ENCODE measurements at regions not wholly inside any gene's neighbourhood (a gene's known extent, or its start where the extent isn't known, plus 50 kb on each side); places are given as distances from the start of the nearest gene placed in this dataset.
"Not testable (repeated sequence)": the region's sequence is repeated elsewhere in the genome, so short reads cannot be mapped to it uniquely, and the experiment has no call there.

DNA sequence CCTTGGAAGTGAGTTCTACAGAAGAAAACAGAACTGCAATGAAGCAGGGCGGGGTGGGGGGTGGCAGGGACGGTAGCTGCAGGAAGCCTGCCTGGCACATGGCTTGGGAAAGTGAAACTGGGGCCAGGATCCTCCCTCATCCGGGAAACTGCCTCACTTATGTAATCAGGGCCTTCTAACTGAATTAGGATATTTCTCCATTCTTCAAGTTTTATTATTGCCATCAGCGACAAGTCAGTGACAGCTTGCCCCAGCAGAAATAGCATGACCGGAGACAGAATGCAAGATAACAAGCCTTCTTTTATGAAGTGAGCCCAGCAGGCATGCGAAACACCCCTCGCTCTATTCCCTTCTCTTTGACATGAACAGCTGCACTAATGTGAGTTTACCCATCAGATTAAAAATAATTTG lies 77.5 kb upstream of the CACUL1 start:
- Histone ChIP-seq H3K18ac (ENCODE audit: low read length) (no peak overlapping the region), H3K4ac (ENCODE audit: low read depth, low read length) (no peak overlapping the region), H3K4me2 (ENCODE audit: low read length) (no peak overlapping the region), H3K56ac (ENCODE audit: low read length) (no peak overlapping the region), H3K9ac (ENCODE audit: low read length) (no peak overlapping the region), H3K79me1 (ENCODE audit: low read length) (no peaks in the 10 kb centered on the region), H2AK5ac (ENCODE audit: low read length) (no peak overlapping the region), H3K4me1 (ENCODE audit: control insufficient read depth, low read depth, low read length) (no peaks in the 10 kb centered on the region), H3K23ac (ENCODE audit: low read length) (no peak overlapping the region), H3K4me3 (ENCODE audit: low read length) (no peak overlapping the region), H3K27me3 (ENCODE audit: insufficient read depth, low read length, poor library complexity) (no peaks in the 10 kb centered on the region), H3K79me2 (ENCODE audit: control insufficient read depth, insufficient read depth, low read length) (no peaks in the 10 kb centered on the region), H3K36me3 (ENCODE audit: control insufficient read depth, insufficient read depth, low read length) (no peaks in the 10 kb centered on the region), H4K8ac (ENCODE audit: low read depth, low read length) (no peak overlapping the region), H2BK5ac (ENCODE audit: low read length) (no peak overlapping the region), H3K27ac (ENCODE audit: low read depth, low read length) (no peak overlapping the region), H2BK120ac (ENCODE audit: low read depth, low read length) (no peak overlapping the region), H2BK15ac (replicated peaks; ENCODE audit: low read depth) (no peak overlapping the region), H4K5ac (ENCODE audit: low read length) (no peak overlapping the region)
- no peak for DNase-seq
- WGBS (ENCODE audit: extremely low coverage, insufficient coverage, low lambda C conversion rate) = no CpG with 5 or more reads among the region's 7 CpGs

DNA sequence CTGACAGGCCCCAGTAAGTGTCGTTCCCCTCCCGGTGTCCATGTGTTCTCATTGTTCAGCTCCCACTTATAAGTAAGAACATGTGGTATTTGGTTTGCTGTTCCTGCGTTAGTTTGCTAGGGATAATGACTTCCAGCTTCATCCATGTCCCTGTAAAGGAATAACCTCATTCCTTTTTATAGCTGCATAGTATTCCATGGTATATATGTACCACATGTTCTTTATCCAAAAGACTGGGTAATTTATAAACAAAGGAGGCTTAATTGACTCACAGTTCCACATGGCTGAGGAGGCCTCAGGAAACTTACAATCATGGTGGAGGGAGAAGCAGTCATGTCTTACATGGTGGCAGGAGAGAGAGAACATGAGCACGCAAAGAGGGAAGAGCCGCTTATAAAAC lies 79.6 kb upstream of the CACUL1 start:
- not testable (repeated sequence) for H3K23ac ChIP-seq (ENCODE audit: low read length); H3K4me1 ChIP-seq (ENCODE audit: control insufficient read depth, low read depth, low read length); H3K18ac ChIP-seq (ENCODE audit: low read length); H3K4me3 ChIP-seq (ENCODE audit: low read length); H3K79me2 ChIP-seq (ENCODE audit: control insufficient read depth, insufficient read depth, low read length); H2AK5ac ChIP-seq (ENCODE audit: low read length); H3K9ac ChIP-seq (ENCODE audit: low read length); H4K8ac ChIP-seq (ENCODE audit: low read depth, low read length); DNase-seq; H3K27ac ChIP-seq (ENCODE audit: low read depth, low read length); H3K36me3 ChIP-seq (ENCODE audit: control insufficient read depth, insufficient read depth, low read length); H2BK15ac ChIP-seq (replicated peaks; ENCODE audit: low read depth); H3K79me1 ChIP-seq (ENCODE audit: low read length); H3K4ac ChIP-seq (ENCODE audit: low read depth, low read length); H2BK5ac ChIP-seq (ENCODE audit: low read length); H3K56ac ChIP-seq (ENCODE audit: low read length); H2BK120ac ChIP-seq (ENCODE audit: low read depth, low read length); H3K27me3 ChIP-seq (ENCODE audit: insufficient read depth, low read length, poor library complexity); H3K4me2 ChIP-seq (ENCODE audit: low read length); H4K5ac ChIP-seq (ENCODE audit: low read length)
- no CpG with 5 or more reads among the region's 5 CpGs for WGBS (ENCODE audit: extremely low coverage, insufficient coverage, low lambda C conversion rate)

DNA sequence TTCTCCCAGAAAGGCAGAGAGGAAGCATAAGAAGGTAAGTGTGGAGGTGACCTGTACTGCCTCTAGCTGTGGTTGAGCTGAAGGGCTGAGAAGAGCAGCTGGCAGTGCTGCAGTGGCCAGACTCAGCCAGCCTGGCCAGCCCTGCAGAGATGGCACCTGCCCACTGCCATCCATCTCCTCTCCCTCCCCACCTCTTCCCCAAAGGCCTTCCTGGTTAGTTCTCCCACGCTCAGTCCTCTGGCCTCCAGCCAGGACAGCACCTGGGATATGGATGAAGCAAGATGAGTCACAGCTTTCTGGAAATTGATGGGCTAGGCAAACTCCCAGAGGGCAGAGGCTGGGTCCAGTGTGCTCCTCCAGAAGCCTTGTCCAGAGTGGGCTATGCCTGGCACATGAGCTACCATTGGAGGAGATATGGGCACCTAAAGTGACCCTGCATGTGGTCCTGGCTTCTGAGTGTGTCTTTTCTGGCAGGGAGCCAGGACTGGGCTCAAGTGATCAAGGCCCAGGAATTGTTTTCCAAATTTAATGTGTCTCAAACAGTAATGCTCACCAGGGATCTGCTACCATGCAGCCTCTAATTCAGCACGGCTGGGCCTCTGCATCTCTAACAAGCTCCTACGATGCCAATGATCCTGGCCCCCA lies 81.0 kb upstream of the CACUL1 start:
- Histone ChIP-seq H3K56ac (ENCODE audit: low read length) (no peak overlapping the region), H3K23ac (ENCODE audit: low read length) (no peak overlapping the region), H2BK15ac (replicated peaks; ENCODE audit: low read depth) (no peak overlapping the region), H3K18ac (ENCODE audit: low read length) (no peak overlapping the region), H3K79me2 (ENCODE audit: control insufficient read depth, insufficient read depth, low read length) (no peaks in the 10 kb centered on the region), H3K27me3 (ENCODE audit: insufficient read depth, low read length, poor library complexity) (no peaks in the 10 kb centered on the region), H2AK5ac (ENCODE audit: low read length) (no peak overlapping the region), H3K27ac (ENCODE audit: low read depth, low read length) (no peak overlapping the region), H3K4me3 (ENCODE audit: low read length) (no peak overlapping the region), H3K4me1 (ENCODE audit: control insufficient read depth, low read depth, low read length) (no peaks in the 10 kb centered on the region), H2BK120ac (ENCODE audit: low read depth, low read length) (no peak overlapping the region), H3K79me1 (ENCODE audit: low read length) (no peaks in the 10 kb centered on the region), H4K5ac (ENCODE audit: low read length) (no peak overlapping the region), H2BK5ac (ENCODE audit: low read length) (no peak overlapping the region), H3K4me2 (ENCODE audit: low read length) (no peak overlapping the region), H3K9ac (ENCODE audit: low read length) (no peak overlapping the region), H3K36me3 (ENCODE audit: control insufficient read depth, insufficient read depth, low read length) (no peaks in the 10 kb centered on the region), H3K4ac (ENCODE audit: low read depth, low read length) (no peak overlapping the region), H4K8ac (ENCODE audit: low read depth, low read length) (no peak overlapping the region)
- no CpG with 5 or more reads among the region's 3 CpGs for WGBS (ENCODE audit: extremely low coverage, insufficient coverage, low lambda C conversion rate)
- DNase-seq = no peak

DNA sequence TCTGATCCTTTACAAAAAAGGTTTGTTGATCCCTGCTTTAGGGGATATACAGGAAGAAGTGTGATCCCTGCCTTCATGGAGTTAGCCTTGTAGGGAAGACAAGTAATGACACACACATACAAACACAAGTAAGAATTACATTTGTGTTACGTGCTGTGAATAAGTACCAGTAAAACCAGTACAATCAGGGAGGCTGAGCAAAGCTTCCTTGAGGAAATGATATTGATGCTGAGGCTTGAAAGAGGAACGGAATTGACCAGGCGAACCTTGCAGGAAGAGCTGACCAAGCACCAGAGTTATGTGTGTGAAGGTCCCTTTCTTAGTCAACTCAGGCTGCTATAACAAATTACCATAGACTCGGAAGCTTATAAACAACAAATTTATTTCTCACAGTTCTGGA lies 83.6 kb upstream of the CACUL1 start:
- no peak overlapping the region for H3K27ac ChIP-seq (ENCODE audit: low read depth, low read length)
- H2BK15ac ChIP-seq (replicated peaks; ENCODE audit: low read depth) = no peak overlapping the region
- H3K4me3 ChIP-seq (ENCODE audit: low read length) = no peak overlapping the region
- no peaks in the 10 kb centered on the region for H3K79me1 ChIP-seq (ENCODE audit: low read length)
- H3K4me2 ChIP-seq (ENCODE audit: low read length) = no peak overlapping the region
- H3K79me2 ChIP-seq (ENCODE audit: control insufficient read depth, insufficient read depth, low read length) = no peaks in the 10 kb centered on the region
- H3K23ac ChIP-seq (ENCODE audit: low read length) = no peak overlapping the region
- H3K56ac ChIP-seq (ENCODE audit: low read length) = no peak overlapping the region
- H2BK120ac ChIP-seq (ENCODE audit: low read depth, low read length) = no peak overlapping the region
- no peak overlapping the region for H4K5ac ChIP-seq (ENCODE audit: low read length)
- no CpG with 5 or more reads among the region's 4 CpGs for WGBS (ENCODE audit: extremely low coverage, insufficient coverage, low lambda C conversion rate)
- no peak overlapping the region for H3K4ac ChIP-seq (ENCODE audit: low read depth, low read length)
- no peak overlapping the region for H3K9ac ChIP-seq (ENCODE audit: low read length)
- no peak overlapping the region for H3K18ac ChIP-seq (ENCODE audit: low read length)
- no peak overlapping the region for H4K8ac ChIP-seq (ENCODE audit: low read depth, low read length)
- no peaks in the 10 kb centered on the region for H3K36me3 ChIP-seq (ENCODE audit: control insufficient read depth, insufficient read depth, low read length)
- DNase-seq = no peak
- no peaks in the 10 kb centered on the region for H3K4me1 ChIP-seq (ENCODE audit: control insufficient read depth, low read depth, low read length)
- no peaks in the 10 kb centered on the region for H3K27me3 ChIP-seq (ENCODE audit: insufficient read depth, low read length, poor library complexity)
- no peak overlapping the region for H2BK5ac ChIP-seq (ENCODE audit: low read length)
- no peak overlapping the region for H2AK5ac ChIP-seq (ENCODE audit: low read length)

DNA sequence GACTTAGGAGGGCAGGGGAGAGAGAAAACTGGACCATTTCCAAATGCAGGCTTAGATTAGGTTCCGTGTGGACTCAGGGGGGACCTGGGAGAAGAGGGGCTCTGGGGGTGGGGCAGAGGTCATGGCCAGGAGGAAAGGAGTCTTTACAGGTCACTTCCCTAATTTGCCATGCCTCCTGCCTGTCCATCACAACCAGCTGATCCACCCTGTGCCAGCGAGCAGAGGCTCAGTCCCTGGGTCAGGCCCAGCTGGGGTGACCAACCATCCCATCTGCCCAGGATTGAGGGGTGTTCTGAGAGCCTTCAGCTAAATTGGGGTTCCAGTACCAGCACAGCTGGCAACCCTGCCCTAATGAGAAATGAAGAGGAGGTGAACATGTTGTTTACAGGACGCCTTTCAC lies 84.6 kb upstream of the CACUL1 start:
- DNase-seq = no peak
- Histone ChIP-seq H4K8ac (ENCODE audit: low read depth, low read length) (no peak overlapping the region), H2BK120ac (ENCODE audit: low read depth, low read length) (no peak overlapping the region)

More for the DNA sequence above, 84.6 kb upstream of the CACUL1 start:
- Histone ChIP-seq H3K4me1 (ENCODE audit: control insufficient read depth, low read depth, low read length) (no peaks in the 10 kb centered on the region), H2BK15ac (replicated peaks; ENCODE audit: low read depth) (no peak overlapping the region), H3K56ac (ENCODE audit: low read length) (no peak overlapping the region), H3K27ac (ENCODE audit: low read depth, low read length) (no peak overlapping the region), H3K9ac (ENCODE audit: low read length) (no peak overlapping the region), H3K36me3 (ENCODE audit: control insufficient read depth, insufficient read depth, low read length) (no peaks in the 10 kb centered on the region), H3K27me3 (ENCODE audit: insufficient read depth, low read length, poor library complexity) (no peaks in the 10 kb centered on the region), H3K4ac (ENCODE audit: low read depth, low read length) (no peak overlapping the region), H3K23ac (ENCODE audit: low read length) (no peak overlapping the region), H3K79me1 (ENCODE audit: low read length) (no peaks in the 10 kb centered on the region), H2AK5ac (ENCODE audit: low read length) (no peak overlapping the region), H3K79me2 (ENCODE audit: control insufficient read depth, insufficient read depth, low read length) (no peaks in the 10 kb centered on the region), H2BK5ac (ENCODE audit: low read length) (no peak overlapping the region), H4K5ac (ENCODE audit: low read length) (no peak overlapping the region), H3K18ac (ENCODE audit: low read length) (no peak overlapping the region), H3K4me3 (ENCODE audit: low read length) (no peak overlapping the region), H3K4me2 (ENCODE audit: low read length) (no peak overlapping the region)
- WGBS (ENCODE audit: extremely low coverage, insufficient coverage, low lambda C conversion rate) = no CpG with 5 or more reads among the region's 3 CpGs

All from mesendoderm (in vitro differentiated cells).